GM19467 (cell line): ENCODE measurements at regions not wholly inside any gene's neighbourhood (a gene's known extent, or its start where the extent isn't known, plus 50 kb on each side); places are given as distances from the start of the nearest gene placed in this dataset.

Experiments
- ATAC-seq: cut with Tn5 transposase; IDR thresholded peaks from one replicate; pipeline ENCODE4 v1.9.1; 2021; ENCODE audit warnings: mild to moderate bottlenecking, moderate library complexity; ENCODE audit not compliant: unreplicated experiment

DNA sequence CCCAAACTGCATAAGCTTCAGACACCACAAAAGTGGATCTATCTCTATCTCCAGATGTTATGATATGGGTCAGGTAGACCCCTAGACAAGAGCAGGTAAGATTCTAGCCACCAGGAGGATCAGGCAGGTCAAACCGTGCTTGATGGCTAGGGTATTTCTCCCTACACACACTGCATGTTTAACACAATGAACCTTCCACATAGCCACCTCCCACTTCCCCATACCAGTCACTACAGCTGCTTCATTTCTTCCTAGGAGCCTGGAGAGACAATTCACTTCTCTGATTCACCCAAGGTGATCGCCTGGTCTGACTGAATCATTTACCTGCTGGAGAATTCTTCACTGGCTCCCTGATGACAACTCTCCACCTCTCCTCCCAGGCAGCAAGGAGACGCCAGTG lies 66.0 kb upstream of the MYCN start:
- no peak for ATAC-seq

DNA sequence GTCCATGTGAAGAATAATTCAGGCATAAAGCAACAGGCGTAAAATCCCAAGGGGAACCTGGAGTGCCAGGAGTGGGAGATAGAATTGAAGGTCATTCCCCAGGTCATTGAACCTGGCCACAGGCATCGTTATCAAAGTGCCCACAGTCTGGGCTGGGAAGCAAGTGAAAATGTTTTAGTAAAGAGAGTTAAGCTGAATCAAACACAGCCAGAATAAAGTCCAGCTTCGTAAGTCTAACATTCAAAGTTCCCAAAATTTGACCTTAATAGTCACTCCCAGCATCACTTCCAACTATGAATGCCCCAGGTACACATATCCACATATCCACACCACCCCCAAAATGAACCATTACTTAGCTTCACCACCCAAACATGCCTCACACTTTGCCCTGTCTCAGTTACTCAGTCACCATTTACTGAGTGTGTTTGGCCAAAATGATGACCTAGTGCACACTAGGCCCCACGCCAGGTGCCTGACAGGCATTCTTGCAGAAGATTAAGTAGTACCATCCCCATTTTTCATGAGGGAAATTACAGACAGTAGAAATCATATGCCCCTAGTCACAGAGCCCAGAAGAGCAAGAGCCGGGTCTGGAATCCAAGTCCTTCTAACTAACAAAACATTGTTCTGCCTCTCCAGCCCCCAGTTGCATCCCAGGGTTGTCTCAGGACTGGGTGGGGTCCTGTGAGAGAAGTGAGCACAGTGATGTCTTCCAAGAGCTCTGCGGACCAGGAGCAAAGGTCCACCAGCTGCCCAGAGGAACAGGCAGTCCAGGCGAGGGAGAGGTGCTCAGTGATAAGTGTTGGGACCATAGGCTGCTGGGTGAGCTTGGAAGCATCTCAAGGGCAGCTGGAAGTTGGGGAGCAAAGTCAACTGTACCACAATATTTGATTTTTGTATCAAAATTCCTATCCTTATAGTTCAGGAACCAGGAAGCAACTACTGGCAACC lies 65.2 kb upstream of the MYCN start:
- ATAC-seq = no peak

DNA sequence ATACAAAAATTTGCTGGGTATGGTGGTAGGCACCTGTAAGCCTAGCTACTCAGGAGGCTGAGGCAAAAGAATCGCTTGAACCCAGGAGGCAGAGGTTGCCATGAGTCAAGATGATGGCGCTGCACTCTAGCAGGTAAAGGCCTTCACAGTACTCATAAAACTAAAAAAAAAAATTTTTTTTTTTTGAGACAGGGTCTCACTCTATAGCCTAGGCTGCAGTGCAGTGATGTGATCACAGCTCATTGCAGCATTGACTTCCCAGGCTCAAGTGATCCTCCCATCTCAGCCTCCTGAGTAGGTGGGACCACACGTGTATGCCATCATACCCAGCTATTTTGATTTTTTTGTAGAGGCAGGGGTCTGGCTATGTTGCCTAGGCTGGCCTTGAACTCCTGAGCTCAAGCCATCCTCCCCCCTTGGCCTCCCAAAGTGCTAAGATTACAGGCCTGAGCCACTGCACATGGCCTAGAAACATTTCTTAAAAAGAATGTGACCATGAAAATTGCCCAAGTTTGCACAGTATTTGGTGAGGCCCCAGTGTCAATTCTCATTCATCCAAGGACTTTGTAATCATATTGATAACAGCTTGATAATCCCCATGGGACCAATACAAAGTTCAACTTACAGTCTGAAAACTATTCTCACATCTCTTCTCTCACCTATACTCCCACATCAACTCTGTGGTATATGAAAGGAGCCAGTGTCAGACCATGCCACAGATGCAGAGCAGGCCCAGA lies 64.2 kb upstream of the MYCN start:
- ATAC-seq = no peak

DNA sequence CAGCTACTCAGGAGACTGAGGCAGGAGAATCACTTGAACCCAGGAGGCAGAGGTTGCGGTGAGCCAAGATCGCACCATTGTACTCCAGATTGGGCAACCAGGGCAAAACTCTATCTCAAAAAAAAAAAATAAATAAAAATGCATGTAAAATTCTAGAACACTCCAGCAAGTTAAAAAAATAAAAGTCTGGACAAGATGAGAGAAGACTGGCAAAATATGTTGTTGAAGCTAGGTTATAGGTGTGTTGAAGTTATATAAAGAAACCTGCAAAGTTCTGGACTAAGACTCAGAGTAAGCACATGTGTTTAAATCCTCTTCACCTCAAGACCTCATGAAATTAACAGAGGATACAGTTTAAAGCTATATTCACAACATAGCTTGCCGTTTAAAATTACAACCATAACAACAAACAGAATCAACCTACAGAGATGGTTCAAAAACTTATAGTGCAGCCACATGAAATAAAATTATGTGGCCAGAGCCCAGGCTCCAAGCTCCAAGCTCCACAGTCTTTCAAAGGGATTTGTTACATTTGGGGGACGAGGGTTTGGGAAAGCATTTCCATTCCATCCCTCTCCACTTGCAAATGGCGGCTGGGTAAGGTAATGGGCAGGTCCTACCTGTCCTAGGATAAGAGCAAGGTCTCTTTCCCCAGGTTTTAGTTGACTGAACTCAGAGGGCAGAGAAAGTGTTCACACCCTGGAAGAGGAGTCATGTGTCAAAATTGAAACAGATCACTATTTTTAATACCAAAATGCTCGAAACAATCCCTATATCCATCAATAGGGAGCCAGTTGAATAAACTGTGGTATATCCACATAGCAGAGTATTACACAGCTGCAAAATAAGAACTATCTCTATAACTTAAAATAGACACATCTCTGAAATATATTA lies 59.9 kb upstream of the MYCN start:
- ATAC-seq = no peak

DNA sequence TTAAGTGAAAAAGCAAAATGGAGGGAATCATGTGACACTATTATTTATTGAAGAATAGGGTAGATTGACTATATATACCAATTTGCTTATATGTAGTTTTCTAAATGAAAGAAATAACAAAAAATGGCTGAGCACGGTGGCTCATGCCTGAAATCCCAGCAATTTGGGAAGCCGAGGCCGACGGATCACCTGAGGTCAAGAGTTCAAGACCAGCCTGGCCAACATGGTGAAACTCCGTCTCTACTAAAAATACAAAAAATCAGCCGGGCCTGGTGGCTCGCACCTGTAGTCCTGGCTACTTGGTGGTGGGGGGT lies 59.3 kb upstream of the MYCN start:
- ATAC-seq = no peak

DNA sequence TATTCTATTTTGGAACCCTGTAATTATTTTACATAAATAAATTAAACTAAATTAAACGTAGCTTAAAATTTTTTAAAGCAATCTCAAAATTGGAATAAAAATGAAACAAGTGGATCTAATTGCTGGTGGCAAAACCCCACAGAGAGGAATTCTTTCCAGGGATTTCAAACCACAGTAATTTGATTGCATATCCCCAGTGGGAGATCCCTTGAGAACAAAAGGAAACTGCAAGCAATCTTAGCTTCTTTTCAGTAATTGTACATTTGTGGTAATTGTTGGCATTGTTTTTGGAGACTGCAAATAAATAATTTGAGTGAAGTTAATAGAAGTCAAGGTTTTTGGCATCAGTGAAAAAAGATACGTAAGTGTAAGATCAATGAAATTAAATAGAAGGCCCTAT lies 58.7 kb upstream of the MYCN start:
- ATAC-seq = no peak

DNA sequence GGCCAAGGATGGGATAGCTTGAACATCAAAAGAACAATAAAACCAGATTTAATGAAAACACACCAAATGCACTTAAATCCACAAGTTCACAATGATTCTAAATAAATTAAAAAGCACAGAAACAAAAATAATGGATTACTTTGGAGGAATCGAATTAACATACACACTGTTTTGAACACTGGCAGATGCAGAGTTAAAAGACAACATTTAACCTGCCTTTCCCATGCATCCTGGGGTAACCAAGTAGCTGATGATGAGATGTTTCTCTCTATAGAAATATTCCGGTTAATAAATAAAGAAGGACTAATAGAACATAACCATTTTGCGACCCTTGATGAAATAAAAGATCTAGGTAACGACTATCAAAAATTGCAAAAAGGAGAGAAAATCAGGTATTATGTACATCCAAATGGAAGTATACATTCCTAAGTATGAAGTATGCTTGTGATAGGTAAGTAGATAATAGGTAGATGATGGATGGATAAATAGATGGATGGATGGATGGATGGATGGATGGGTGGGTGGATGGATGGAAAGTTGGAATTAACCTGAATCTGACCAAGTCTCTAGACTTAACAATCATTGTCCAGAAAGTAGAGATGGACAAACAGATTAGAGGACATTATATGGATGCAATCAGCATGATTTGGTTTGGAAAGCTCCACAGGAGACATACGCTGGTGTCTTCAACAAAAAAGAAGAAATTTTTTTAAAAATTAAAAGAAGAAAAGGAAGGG lies 57.4 kb upstream of the MYCN start:
- ATAC-seq = no peak

DNA sequence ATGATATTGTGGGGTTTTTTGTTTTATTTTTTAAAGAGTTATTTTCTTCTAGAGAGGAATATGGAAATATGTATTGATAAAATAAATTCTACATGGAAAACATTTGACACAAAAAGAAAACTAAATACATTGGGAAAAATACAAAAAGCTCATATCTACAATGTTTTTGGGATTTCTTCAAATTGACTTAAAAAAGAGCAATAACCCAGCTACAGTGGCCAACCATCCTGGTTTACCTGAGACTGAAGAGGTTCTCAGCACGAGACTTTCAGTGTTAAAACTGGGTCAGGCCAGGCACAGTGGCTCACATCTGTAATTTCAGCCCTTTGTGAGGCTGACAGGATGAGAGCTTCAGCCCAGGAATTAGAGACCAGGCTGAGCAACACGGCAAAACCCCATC lies 56.7 kb upstream of the MYCN start:
- no peak for ATAC-seq

DNA sequence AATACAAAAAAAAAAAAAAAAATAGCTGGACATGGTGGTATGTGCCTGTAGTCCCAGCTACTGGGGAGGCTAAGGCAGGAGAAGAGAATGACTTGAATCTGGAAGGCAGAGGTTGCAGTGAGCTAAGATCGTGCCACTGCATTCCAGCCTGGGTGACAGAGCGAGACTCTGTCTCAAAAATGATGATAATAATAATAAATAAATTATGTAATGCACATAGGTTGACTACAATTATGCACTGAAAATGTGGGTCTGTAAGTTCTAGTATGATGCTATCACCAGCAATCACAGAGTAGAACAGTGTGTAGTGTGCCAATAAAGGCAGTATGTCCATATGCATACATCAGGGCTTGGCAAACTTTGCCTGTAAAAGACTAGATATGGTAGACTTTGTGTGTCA lies 55.6 kb upstream of the MYCN start:
- ATAC-seq = no peak

DNA sequence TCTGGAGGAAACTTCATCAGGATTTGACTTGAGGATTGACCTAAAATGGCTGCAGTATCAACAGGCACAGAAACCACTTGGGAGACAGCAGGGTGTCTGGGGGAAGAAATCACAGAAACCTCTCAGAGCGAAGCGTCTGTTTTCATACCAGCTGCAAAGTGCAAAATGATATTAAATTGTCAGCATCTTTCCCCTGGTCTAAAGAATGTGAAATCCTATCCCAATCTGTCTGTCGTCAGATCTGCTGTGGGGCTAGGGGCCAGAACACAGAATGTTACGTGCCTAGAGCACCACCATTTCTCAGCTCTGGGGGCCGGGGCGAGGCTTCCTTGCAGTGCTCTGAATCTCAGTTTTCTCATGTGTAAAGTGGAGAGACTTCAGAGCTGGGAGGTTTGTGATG lies 54.1 kb upstream of the MYCN start:
- no peak for ATAC-seq

DNA sequence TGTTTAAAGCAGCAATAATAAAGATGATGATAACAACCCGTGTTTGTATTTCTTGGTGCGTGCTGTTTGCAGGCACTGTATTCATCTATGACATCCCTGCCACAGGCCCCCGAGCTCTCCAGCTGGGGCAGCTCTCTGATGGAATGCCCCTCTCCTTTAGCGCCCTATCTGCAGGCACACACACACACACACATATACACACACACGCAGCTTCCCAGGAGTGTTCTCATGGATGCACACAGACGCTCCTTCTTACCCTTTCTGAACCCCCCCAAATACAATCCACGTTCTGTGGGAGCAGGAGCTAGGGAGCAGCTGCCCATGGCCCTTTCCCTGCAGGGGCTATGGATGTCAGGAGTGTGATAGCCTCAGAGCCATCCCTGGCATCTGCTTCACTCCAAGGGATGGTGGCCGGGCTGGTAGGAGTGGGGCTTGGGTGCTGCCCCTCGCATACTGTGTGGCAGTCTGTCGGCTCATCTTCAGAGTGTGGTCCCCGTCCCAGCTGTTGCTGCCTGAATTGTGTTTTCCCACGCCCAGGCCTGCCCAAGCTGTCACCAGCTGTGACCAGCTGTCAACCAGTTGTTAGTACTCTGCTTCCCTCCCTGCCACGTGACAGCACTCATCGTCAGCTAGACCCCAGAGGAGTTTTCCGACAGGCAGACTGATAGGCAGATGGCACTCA lies 50.8 kb upstream of the MYCN start:
- ATAC-seq = no peak

DNA sequence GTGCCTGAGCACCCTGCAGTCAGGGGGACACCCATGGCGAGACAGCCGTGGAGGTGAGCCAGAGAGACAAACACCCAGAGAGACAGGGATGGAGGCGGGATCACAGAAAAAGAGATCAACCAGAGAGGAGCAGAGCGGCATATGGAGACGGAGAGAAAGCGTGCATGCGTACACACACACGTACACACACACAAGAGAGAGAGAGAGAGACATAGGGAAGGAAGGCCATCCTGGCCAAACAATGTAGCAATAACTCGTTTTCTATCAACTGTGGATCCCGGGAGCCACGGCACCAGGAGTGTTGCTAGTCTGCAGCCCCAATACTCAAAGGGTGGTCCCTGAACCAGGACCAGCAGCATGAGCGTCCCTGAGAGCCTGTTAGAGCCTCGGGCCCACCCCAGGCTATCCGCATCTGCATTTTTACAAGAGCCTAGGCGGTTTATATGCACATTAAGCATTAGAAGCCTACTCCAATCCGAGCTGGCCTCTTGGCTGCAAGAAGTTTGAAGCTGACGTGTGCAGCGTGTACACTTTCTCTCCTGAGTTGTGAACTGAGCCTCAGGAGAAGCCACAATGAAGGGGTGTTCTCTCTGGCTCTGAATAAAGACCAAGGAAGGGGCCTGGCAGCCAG lies 50.1 kb upstream of the MYCN start:
- no peak for ATAC-seq
